Activated T-cell treated with anti-CD3 and anti-CD28 coated beads for 24 hours (primary cell): ENCODE measurements at regions not wholly inside any gene's neighbourhood (a gene's known extent, or its start where the extent isn't known, plus 50 kb on each side); places are given as distances from the start of the nearest gene placed in this dataset.
"Not testable (repeated sequence)": the region's sequence is repeated elsewhere in the genome, so short reads cannot be mapped to it uniquely, and the experiment has no call there.

ENCODE experiments used
- DNase-seq: peaks from one replicate; pipeline ENCODE4 v3.0.0-alpha.2; 2020; ENCODE audit warnings: low read depth

GRCh38 chr3:15851735-15852134, 54.0 kb upstream of the ANKRD28 start:
- no peak for DNase-seq

- DNase-seq, result peak; percentile 35
Observed at GRCh38 chr3:15858547-15859506, 61.0 kb upstream of the ANKRD28 start.

- DNase-seq, result peak; percentile 71
Observed at GRCh38 chr3:15859507-15860013, 61.8 kb upstream of the ANKRD28 start.

GRCh38 chr3:15860014-15860934, 62.5 kb upstream of the ANKRD28 start:
- DNase-seq, result no peak

GRCh38 chr3:15861163-15861562, 63.4 kb upstream of the ANKRD28 start:
- no peak for DNase-seq

GRCh38 chr3:15872807-15873206, 75.0 kb upstream of the ANKRD28 start:
- no peak for DNase-seq

- DNase-seq, result no peak
Observed at GRCh38 chr3:15873415-15873814, 75.6 kb upstream of the ANKRD28 start.

- DNase-seq, result no peak
Observed at GRCh38 chr3:15875016-15875689, 77.4 kb upstream of the ANKRD28 start.

GRCh38 chr3:15876669-15877068, 78.9 kb upstream of the ANKRD28 start:
- DNase-seq, result no peak

- no peak for DNase-seq
Observed at GRCh38 chr3:15877813-15878212, 80.0 kb upstream of the ANKRD28 start.

GRCh38 chr3:15879787-15880186, 82.0 kb upstream of the ANKRD28 start:
- DNase-seq, result not testable (repeated sequence)

- DNase-seq, result no peak
Observed at GRCh38 chr3:15882577-15882976, 84.8 kb upstream of the ANKRD28 start.

- no peak for DNase-seq
Observed at GRCh38 chr3:15884132-15884531, 86.4 kb upstream of the ANKRD28 start.

GRCh38 chr3:15886521-15886920, 88.7 kb upstream of the ANKRD28 start:
- DNase-seq, result no peak

- no peak for DNase-seq
Observed at GRCh38 chr3:15887261-15887660, 89.5 kb upstream of the ANKRD28 start.

GRCh38 chr3:15889936-15890335, 92.2 kb upstream of the ANKRD28 start:
- DNase-seq, result no peak

- no peak for DNase-seq
Observed at GRCh38 chr3:15892311-15893227, 94.8 kb upstream of the ANKRD28 start.

- DNase-seq, result no peak
Observed at GRCh38 chr3:15894382-15894781, 96.6 kb upstream of the ANKRD28 start.

- no peak for DNase-seq
Observed at GRCh38 chr3:15896500-15896899, 98.7 kb upstream of the ANKRD28 start.

GRCh38 chr3:15899388-15899787, 101.6 kb upstream of the ANKRD28 start:
- no peak for DNase-seq

- DNase-seq, result no peak
Observed at GRCh38 chr3:15903164-15903563, 105.4 kb upstream of the ANKRD28 start.
